HCT116 (cell line): ENCODE measurements at regions not wholly inside any gene's neighbourhood (a gene's known extent, or its start where the extent isn't known, plus 50 kb on each side); places are given as distances from the start of the nearest gene placed in this dataset.

Source experiments
- ATAC-seq: fragments of 200-7000 bp; cut with Tn5 transposase; 2 replicates; pipeline ENCODE4 v1.9.1; 2020; ENCODE audit warnings: mild to moderate bottlenecking, moderate library complexity
- BruUV-seq: library from RNA; stranded (reverse); fragments of 400-500 nt; replicated peaks from 2 replicates; lab custom pipeline; 2021; lab: Mats Ljungman, UMichigan
- CTCF ChIA-PET: fragments of 300-600 bp; sonication (Branson Sonifier 250); formaldehyde crosslinking; loops from one replicate; lab custom pipeline; 2021; ENCODE audit warnings: antibody characterized with exemption; lab: Charles Lee
- POLR2A ChIA-PET: fragments of 300-600, 350-600 bp; sonication (Branson Sonifier 250); formaldehyde crosslinking; loops from one replicate; lab custom pipeline; 2021; ENCODE audit warnings: antibody characterized with exemption; lab: Charles Lee
- RAD21 ChIA-PET, 2 experiments: fragments of 300-600 bp; sonication (Branson Sonifier 250); formaldehyde crosslinking; loops; one replicate each; lab custom pipeline; 2023; ENCODE audit warnings: low total read pairs in 2 of 2; ENCODE audit not compliant: uncharacterized antibody in 2 of 2, unreplicated experiment in 2 of 2, low non-redundant PET in 1 of 2; lab: Charles Lee
- DNase-seq: peaks from one replicate; pipeline ENCODE4 v3.0.0-alpha.2; 2010; ENCODE audit warnings: low read depth, low spot score
- H2AFZ ChIP-seq: fragments of 200-600 bp; shearing (Covaris generic), sonication (generic); 2 replicates; pipeline ENCODE4 v1.6.1; 2017; ENCODE audit warnings: low read depth, mixed run types, mixed read lengths, antibody characterized with exemption, low read length; ENCODE audit not compliant: poor library complexity, severe bottlenecking
- H3K27ac ChIP-seq: 2 replicates; pipeline ENCODE4 v1.5.1; 2012; ENCODE audit warnings: low read depth, low read length
- H3K27me3 ChIP-seq: fragments of 200-600 bp; sonication (generic); 2 replicates; pipeline ENCODE4 v1.6.1; 2016; ENCODE audit warnings: mixed run types, low read length, mixed read lengths; ENCODE audit not compliant: insufficient read depth
- H3K36me3 ChIP-seq, 2 experiments: fragments of 200-500 bp in 1 of 2; fragments of 200-600 bp in 1 of 2; sonication (Bioruptor generic) in 1 of 2; sonication (generic) in 1 of 2; 2 replicates each; pipeline versions ENCODE4 v1.5.1 to v1.6.1; 2014 to 2016; ENCODE audit warnings: low read length in 2 of 2, inconsistent platforms in 1 of 2, mixed read lengths in 1 of 2, mixed run types in 1 of 2; ENCODE audit not compliant: insufficient read depth in 2 of 2, control insufficient read depth in 1 of 2
- H3K4me1 ChIP-seq, 2 experiments: fragments of 200-600 bp in 1 of 2; sonication (generic) in 1 of 2; 2 replicates each; pipeline versions ENCODE4 v1.5.1 to v1.6.1; 2012 to 2017; ENCODE audit warnings: low read length in 2 of 2, inconsistent platforms in 1 of 2, mild to moderate bottlenecking in 1 of 2, mixed read lengths in 1 of 2, mixed run types in 1 of 2, moderate library complexity in 1 of 2; ENCODE audit not compliant: insufficient read depth in 2 of 2, control insufficient read depth in 1 of 2
- H3K4me2 ChIP-seq: fragments of 200-600 bp; sonication (generic); 2 replicates; pipeline ENCODE4 v1.6.1; 2017; ENCODE audit warnings: mixed run types, low read length, mixed read lengths
- H3K4me3 ChIP-seq, 2 experiments: fragments of 200-600 bp in 1 of 2; sonication (generic) in 1 of 2; replicated peaks in 1 of 2; 2 replicates each; pipeline ENCODE4 v1.5.1; 2011 to 2016; ENCODE audit warnings: low read length in 2 of 2, control low read depth in 1 of 2, low read depth in 1 of 2, mild to moderate bottlenecking in 1 of 2, mixed read lengths in 1 of 2, mixed run types in 1 of 2
- H3K79me2 ChIP-seq: fragments of 200-600 bp; sonication (generic); 2 replicates; pipeline ENCODE4 v1.6.1; 2017; ENCODE audit warnings: mild to moderate bottlenecking, mixed run types, low read length, moderate library complexity, mixed read lengths; ENCODE audit not compliant: insufficient read depth
- H3K9ac ChIP-seq: fragments of 200-600 bp; sonication (generic); 2 replicates; pipeline ENCODE4 v1.6.1; 2016; ENCODE audit warnings: low read length, mixed read lengths
- H3K9me2 ChIP-seq: fragments of 200-600 bp; sonication (generic), shearing (Covaris generic); 2 replicates; pipeline ENCODE4 v1.6.1; 2017; ENCODE audit warnings: mixed run types, mild to moderate bottlenecking, moderate library complexity; ENCODE audit not compliant: insufficient read depth
- H3K9me3 ChIP-seq, 2 experiments: fragments of 200-500 bp in 1 of 2; fragments of 200-600 bp in 1 of 2; sonication (Bioruptor generic) in 1 of 2; sonication (generic) in 1 of 2; 2 replicates each; pipeline ENCODE4 v1.6.1; 2014 to 2017; ENCODE audit warnings: low read length in 2 of 2, mixed read lengths in 2 of 2, inconsistent platforms in 1 of 2, low read depth in 1 of 2, mild to moderate bottlenecking in 1 of 2, mixed run types in 1 of 2, moderate library complexity in 1 of 2; ENCODE audit not compliant: control insufficient read depth in 1 of 2, insufficient read depth in 1 of 2
- H4K20me1 ChIP-seq: fragments of 200-600 bp; sonication (generic), shearing (Covaris generic); 2 replicates; pipeline ENCODE4 v1.6.1; 2017; ENCODE audit warnings: mixed run types, mild to moderate bottlenecking, moderate library complexity; ENCODE audit not compliant: insufficient read depth
- ATF3 ChIP-seq: IDR thresholded peaks from 2 replicates; pipeline ENCODE4 v1.6.1; 2012
- CBX3 ChIP-seq: IDR thresholded peaks from 2 replicates; pipeline ENCODE4 v1.6.1; 2012; ENCODE audit warnings: low read depth
- CEBPB ChIP-seq: IDR thresholded peaks from 2 replicates; pipeline ENCODE4 v1.6.1; 2012; ENCODE audit warnings: low read depth
- CTCF ChIP-seq, 3 experiments: fragments of 200-600 bp in 1 of 3; sonication (generic) in 1 of 3; IDR thresholded peaks in 2 of 3; conservative IDR thresholded peaks in 1 of 3; 2 replicates each; pipeline ENCODE4 v1.5.1; 2012 to 2017; ENCODE audit warnings: low read depth in 2 of 3, low read length in 2 of 3, antibody characterized with exemption in 1 of 3, borderline replicate concordance in 1 of 3, control low read depth in 1 of 3, mild to moderate bottlenecking in 1 of 3, mixed read lengths in 1 of 3, mixed run types in 1 of 3, moderate library complexity in 1 of 3; ENCODE audit not compliant: insufficient read depth in 1 of 3
- ELF1 ChIP-seq: IDR thresholded peaks from 2 replicates; pipeline ENCODE4 v1.6.1; 2012; ENCODE audit warnings: low read depth, borderline replicate concordance
- EZH2 ChIP-seq: fragments of 200-600 bp; sonication (generic); IDR thresholded peaks from 2 replicates; pipeline ENCODE4 v1.6.1; 2017; ENCODE audit warnings: antibody characterized with exemption, mixed run types
- EZH2phosphoT487 ChIP-seq: fragments of 200-600 bp; IDR thresholded peaks from 2 replicates; pipeline ENCODE4 v1.6.1; 2018; ENCODE audit warnings: antibody characterized with exemption, borderline replicate concordance
- FOSL1 ChIP-seq: IDR thresholded peaks from 2 replicates; pipeline ENCODE4 v1.6.1; 2012; ENCODE audit warnings: low read depth
- POLR2A ChIP-seq: IDR thresholded peaks from 2 replicates; pipeline ENCODE4 v1.7.0; 2011; ENCODE audit warnings: borderline replicate concordance; ENCODE audit not compliant: insufficient read depth, insufficient read length; ENCODE audit errors: extremely low read depth
- REST ChIP-seq: IDR thresholded peaks from 2 replicates; pipeline ENCODE4 v1.6.1; 2012; ENCODE audit warnings: low read depth
- SP1 ChIP-seq: IDR thresholded peaks from 2 replicates; pipeline ENCODE4 v1.6.1; 2012; ENCODE audit warnings: low read depth
- SRF ChIP-seq: IDR thresholded peaks from 2 replicates; pipeline ENCODE4 v1.6.1; 2012; ENCODE audit warnings: low read depth
- TCF7L2 ChIP-seq: IDR thresholded peaks from 2 replicates; pipeline ENCODE4 v1.7.0; 2011; ENCODE audit warnings: borderline replicate concordance, inconsistent platforms; ENCODE audit not compliant: insufficient read depth, insufficient read length; ENCODE audit errors: extremely low read depth
- YY1 ChIP-seq: IDR thresholded peaks from 2 replicates; pipeline ENCODE4 v1.6.1; 2011; ENCODE audit warnings: low read length, low read depth, moderate library complexity, mild to moderate bottlenecking; ENCODE audit not compliant: insufficient replicate concordance; ENCODE audit errors: extremely low read depth
- ZBTB33 ChIP-seq: IDR thresholded peaks from 2 replicates; pipeline ENCODE4 v1.6.1; 2011; ENCODE audit warnings: mild to moderate bottlenecking, low read length, moderate library complexity; ENCODE audit not compliant: insufficient replicate concordance; ENCODE audit errors: extremely low read depth
- ZFX ChIP-seq: fragments of 450-650 bp; IDR thresholded peaks from 2 replicates; pipeline ENCODE4 v1.6.1; 2017
- ZNF274 ChIP-seq: fragments of 200-500 bp; sonication (Bioruptor generic); IDR thresholded peaks from 2 replicates; pipeline ENCODE4 v1.6.1; 2014; ENCODE audit warnings: mild to moderate bottlenecking, low read depth, low read length, inconsistent platforms
- intact Hi-C: fragments of 100-400 bp; cut with micrococcal nuclease; formaldehyde crosslinking; loops from 2 replicates; pipeline ENCODE4 v1.10.0; 2022

GRCh38 chr14:53341324-53341723 is 188.2 kb upstream of the DDHD1 start:
- Histone ChIP-seq H2AFZ (no peak overlapping the region), H3K4me3 (no peak overlapping the region), H3K27ac (no peak overlapping the region), H3K79me2 (no peaks in the 10 kb centered on the region), H3K9ac (no peak overlapping the region), H3K36me3 (no peaks in the 10 kb centered on the region), H3K4me1 (peaks cover 0 to 11% of the 10 kb centered on the region in 2 experiments; a peak in 1 of 4 replicates), H4K20me1 (no peaks in the 10 kb centered on the region), H3K9me3 (no peaks in the 10 kb centered on the region), H3K27me3 (no peaks in the 10 kb centered on the region), H3K4me2 (no peak overlapping the region), H3K9me2 (no peaks in the 10 kb centered on the region)
- no peak for DNase-seq
- intact Hi-C loops: no loop called here
- no TSS peak for BruUV-seq
- TF ChIP-seq CEBPB (no peak), CBX3 (no peak), CTCF (IDR thresholded peaks at IDR 0.05 in 2 of 3, conservative IDR thresholded peaks at IDR 0.05 in 1 of 3; ENCODE audit: borderline replicate concordance in 1 of 3, insufficient read depth in 1 of 3, low read depth in 2 of 3, low read length in 2 of 3) (no peak), TCF7L2 (no peak), YY1 (no peak), ELF1 (no peak), FOSL1 (no peak), POLR2A (no peak), ZFX (no peak), EZH2 (no peak), ZBTB33 (no peak), REST (no peak), ATF3 (no peak), ZNF274 (no peak), EZH2phosphoT487 (no peak), SP1 (no peak), SRF (no peak)
- RAD21 ChIA-PET: no interaction called here
- CTCF ChIA-PET: no interaction called here
- no peak for ATAC-seq
- POLR2A ChIA-PET: no interaction called here
